ENCODE measurements at regions not wholly inside any gene's neighbourhood (a gene's known extent, or its start where the extent isn't known, plus 50 kb on each side); places are given as distances from the start of the nearest gene placed in this dataset.
"Not testable (repeated sequence)": the region's sequence is repeated elsewhere in the genome, so short reads cannot be mapped to it uniquely, and the experiment has no call there.

DNA sequence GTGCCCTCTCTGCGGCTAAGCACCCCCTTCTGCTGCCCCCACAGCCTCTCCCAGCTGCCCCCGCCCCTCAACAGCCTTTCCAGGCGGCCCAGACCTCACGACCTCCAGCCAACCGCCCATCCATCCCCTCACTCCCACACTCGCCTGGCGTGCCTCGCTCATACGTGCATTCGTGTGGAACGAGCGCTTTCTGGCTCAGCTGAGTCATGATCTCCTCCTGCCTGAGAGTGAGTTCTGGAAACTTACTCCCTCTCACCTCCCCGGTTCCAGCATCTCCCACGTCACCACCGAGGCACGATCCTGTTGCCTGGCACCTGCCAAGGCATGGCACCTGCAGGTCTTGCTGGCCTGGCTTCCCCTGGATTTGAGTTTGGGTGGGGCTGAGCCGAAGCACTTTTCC is 5506.2 kb upstream of the TPTE start:
- not testable (repeated sequence) for TF ChIP-seq POLR2A, POLR2AphosphoS5 (IDR thresholded peaks at IDR 0.05)

All from gastroesophageal sphincter (tissue), 2 donors.